ENCODE measurements at regions not wholly inside any gene's neighbourhood (a gene's known extent, or its start where the extent isn't known, plus 50 kb on each side); places are given as distances from the start of the nearest gene placed in this dataset.

- Histone ChIP-seq H3K4me2 (ENCODE audit: low read depth, low read length) (no peak overlapping the region), H3K36me3 (replicated peaks in 1 of 2; ENCODE audit: control insufficient read depth in 1 of 2, insufficient read depth in 2 of 2, low read length in 2 of 2) (no peaks in the 10 kb centered on the region), H3K4me1 (ENCODE audit: insufficient read depth, low read length) (no peaks in the 10 kb centered on the region), H2AFZ (ENCODE audit: low read length) (no peak overlapping the region), H3K27ac (ENCODE audit: extremely low read length, insufficient read depth, low read length) (no peak overlapping the region), H3K9me3 (ENCODE audit: low read length) (no peaks in the 10 kb centered on the region), H3K4me3 (replicated peaks in 1 of 3; ENCODE audit: insufficient read depth in 1 of 3, low read depth in 2 of 3, low read length in 3 of 3) (no peak overlapping the region), H4K20me1 (ENCODE audit: insufficient read depth, low read length) (no peaks in the 10 kb centered on the region), H3K27me3 (ENCODE audit: control insufficient read depth in 1 of 2, insufficient read depth in 2 of 2, low read length in 2 of 2) (no peaks in the 10 kb centered on the region; a peak in 1 of 5 replicates), H3K79me2 (ENCODE audit: insufficient read depth, low read length) (no peaks in the 10 kb centered on the region), H3K9ac (ENCODE audit: insufficient read depth, low read depth, low read length) (no peak overlapping the region)
- ATAC-seq (no peak), DNase-seq (ENCODE audit: low spot score) (no peak), FAIRE-seq (no peak)
- intact Hi-C loops (cut with micrococcal nuclease; ENCODE audit: unreplicated experiment): no loop called here
- in situ Hi-C loops (cut with HindIII; ENCODE audit: extremely low pct_ligation_motif_present, low pct_unique_long_range_greater_than_20kb): no loop called here
- TF ChIP-seq CEBPZ (IDR thresholded peaks at IDR 0.05; ENCODE audit: low read length): no peak
- no peak for TF ChIP-seq ZNF430 (CRISPR knock-in tag; IDR thresholded peaks at IDR 0.05)
- no peak for TF ChIP-seq ZNF557 (CRISPR knock-in tag; IDR thresholded peaks at IDR 0.05)
- TF ChIP-seq ZNF564 (CRISPR knock-in tag; IDR thresholded peaks at IDR 0.05): no peak
- no peak for TF ChIP-seq EED (CRISPR knock-in tag; IDR thresholded peaks at IDR 0.05)
- 0% methylated on average over 2 of the region's 2 CpGs for WGBS (ENCODE audit: low lambda C conversion rate)
- no TSS peak for BruUV-seq (replicated peaks)
- POLR2A ChIA-PET: no interaction called here
- CTCF ChIA-PET (ENCODE audit: low intra/inter-chr PET ratio, low total read pairs): no interaction called here
Measured at GRCh38 chr4:23220911-23221310, 528.2 kb downstream of the GBA3 start.

- H3K27ac ChIP-seq (ENCODE audit: extremely low read length, insufficient read depth, low read length): no peak overlapping the region
- DNase-seq (ENCODE audit: low spot score) (no peak), ATAC-seq (no peak), FAIRE-seq (no peak)
- CTCF ChIA-PET (ENCODE audit: low intra/inter-chr PET ratio, low total read pairs): no interaction called here
- H3K27me3 ChIP-seq (ENCODE audit: control insufficient read depth in 1 of 2, insufficient read depth in 2 of 2, low read length in 2 of 2): no peaks in the 10 kb centered on the region; a peak in 1 of 5 replicates
- no TSS peak for BruUV-seq (replicated peaks)
- 19% methylated on average over 3 of the region's 3 CpGs for WGBS (ENCODE audit: low lambda C conversion rate)
- H3K4me2 ChIP-seq (ENCODE audit: low read depth, low read length): no peak overlapping the region
- H4K20me1 ChIP-seq (ENCODE audit: insufficient read depth, low read length): no peaks in the 10 kb centered on the region
- H3K9me3 ChIP-seq (ENCODE audit: low read length): no peaks in the 10 kb centered on the region
- H2AFZ ChIP-seq (ENCODE audit: low read length): no peak overlapping the region
- H3K9ac ChIP-seq (ENCODE audit: insufficient read depth, low read depth, low read length): no peak overlapping the region
- H3K79me2 ChIP-seq (ENCODE audit: insufficient read depth, low read length): no peaks in the 10 kb centered on the region
- H3K36me3 ChIP-seq (replicated peaks in 1 of 2; ENCODE audit: control insufficient read depth in 1 of 2, insufficient read depth in 2 of 2, low read length in 2 of 2): no peaks in the 10 kb centered on the region
- in situ Hi-C loops (cut with HindIII; ENCODE audit: extremely low pct_ligation_motif_present, low pct_unique_long_range_greater_than_20kb) (no loop called here), intact Hi-C loops (cut with micrococcal nuclease; ENCODE audit: unreplicated experiment) (no loop called here)
- no peak overlapping the region for H3K4me3 ChIP-seq (replicated peaks in 1 of 3; ENCODE audit: insufficient read depth in 1 of 3, low read depth in 2 of 3, low read length in 3 of 3)
- no peaks in the 10 kb centered on the region for H3K4me1 ChIP-seq (ENCODE audit: insufficient read depth, low read length)
- POLR2A ChIA-PET: no interaction called here
- TF ChIP-seq HNF1A (IDR thresholded peaks at IDR 0.05; ENCODE audit: low read depth) (no peak), HNF1A (CRISPR knock-in tag; IDR thresholded peaks at IDR 0.05; ENCODE audit: borderline replicate concordance) (no peak), U2AF2 (IDR thresholded peaks at IDR 0.05; ENCODE audit: low read depth, low read length) (no peak), EEA1 (CRISPR knock-in tag; IDR thresholded peaks at IDR 0.05; ENCODE audit: borderline replicate concordance) (no peak), ZNF552 (CRISPR knock-in tag; IDR thresholded peaks at IDR 0.05; ENCODE audit: borderline replicate concordance) (no peak), PITX1 (CRISPR knock-in tag; IDR thresholded peaks at IDR 0.05) (no peak), FOXK1 (CRISPR knock-in tag; IDR thresholded peaks at IDR 0.05; ENCODE audit: borderline replicate concordance, low read depth) (no peak)
Measured at GRCh38 chr4:23219779-23220408, 527.2 kb downstream of the GBA3 start.

Data from HepG2 (cell line).